ENCODE measurements at regions not wholly inside any gene's neighbourhood (a gene's known extent, or its start where the extent isn't known, plus 50 kb on each side); places are given as distances from the start of the nearest gene placed in this dataset.

GRCh38 chr9:13809401-13809800, 504.5 kb downstream of the NFIB start:
- TF ChIP-seq, protein P1, sequence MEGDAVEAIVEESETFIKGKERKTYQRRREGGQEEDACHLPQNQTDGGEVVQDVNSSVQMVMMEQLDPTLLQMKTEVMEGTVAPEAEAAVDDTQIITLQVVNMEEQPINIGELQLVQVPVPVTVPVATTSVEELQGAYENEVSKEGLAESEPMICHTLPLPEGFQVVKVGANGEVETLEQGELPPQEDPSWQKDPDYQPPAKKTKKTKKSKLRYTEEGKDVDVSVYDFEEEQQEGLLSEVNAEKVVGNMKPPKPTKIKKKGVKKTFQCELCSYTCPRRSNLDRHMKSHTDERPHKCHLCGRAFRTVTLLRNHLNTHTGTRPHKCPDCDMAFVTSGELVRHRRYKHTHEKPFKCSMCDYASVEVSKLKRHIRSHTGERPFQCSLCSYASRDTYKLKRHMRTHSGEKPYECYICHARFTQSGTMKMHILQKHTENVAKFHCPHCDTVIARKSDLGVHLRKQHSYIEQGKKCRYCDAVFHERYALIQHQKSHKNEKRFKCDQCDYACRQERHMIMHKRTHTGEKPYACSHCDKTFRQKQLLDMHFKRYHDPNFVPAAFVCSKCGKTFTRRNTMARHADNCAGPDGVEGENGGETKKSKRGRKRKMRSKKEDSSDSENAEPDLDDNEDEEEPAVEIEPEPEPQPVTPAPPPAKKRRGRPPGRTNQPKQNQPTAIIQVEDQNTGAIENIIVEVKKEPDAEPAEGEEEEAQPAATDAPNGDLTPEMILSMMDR (IDR thresholded peaks at IDR 0.05; ENCODE audit: insufficient read depth, low read length), result no peak
- TF ChIP-seq REST (IDR thresholded peaks at IDR 0.05; ENCODE audit: insufficient replicate concordance, low read depth) (no peak), POLR2AphosphoS5 (IDR thresholded peaks at IDR 0.05; ENCODE audit: low read depth) (no peak), GABPA (IDR thresholded peaks at IDR 0.05; ENCODE audit: low read depth) (no peak), SPI1 (IDR thresholded peaks at IDR 0.05; ENCODE audit: borderline replicate concordance, low read depth) (no peak)
